Posterior cingulate gyrus (tissue), 11 donors: ENCODE measurements at regions not wholly inside any gene's neighbourhood (a gene's known extent, or its start where the extent isn't known, plus 50 kb on each side); places are given as distances from the start of the nearest gene placed in this dataset.

Experiments used
- DNase-seq, 10 donors: peaks; one replicate each; pipeline versions ENCODE4 v3.0.0 to v3.0.0-alpha.2; 2020 to 2021; ENCODE audit warnings: mixed read lengths in 3 of 10
- intact Hi-C: fragments of 100-400 bp; cut with DNase I; formaldehyde crosslinking; loops from one replicate; pipeline ENCODE4 v1.15.1; 2023

- DNase-seq, result no peak
Measured at GRCh38 chr9:99506747-99507348, 284.8 kb downstream of the SEC61B start.

GRCh38 chr9:99509065-99509745, 287.1 kb downstream of the SEC61B start:
- intact Hi-C loops, result no loop called here
- DNase-seq, result no peak

More at GRCh38 chr9:99506747-99507348, 284.8 kb downstream of the SEC61B start:
- intact Hi-C loops, result no loop called here

GRCh38 chr9:99509900-99510535, 287.9 kb downstream of the SEC61B start:
- no peak for DNase-seq
- intact Hi-C loops, result no loop called here

GRCh38 chr9:99511723-99512122, 289.6 kb downstream of the SEC61B start:
- intact Hi-C loops, result no loop called here
- no peak for DNase-seq

- no peak for DNase-seq
Measured at GRCh38 chr9:99513441-99514112, 291.5 kb downstream of the SEC61B start.

GRCh38 chr9:99515093-99515492, 293.0 kb downstream of the SEC61B start:
- no peak for DNase-seq
- intact Hi-C loops, result no loop called here

More at GRCh38 chr9:99513441-99514112, 291.5 kb downstream of the SEC61B start:
- intact Hi-C loops, result no loop called here

GRCh38 chr9:99515895-99516656, 294.0 kb downstream of the SEC61B start:
- intact Hi-C loops, result no loop called here

GRCh38 chr9:99516657-99517049, 294.6 kb downstream of the SEC61B start:
- intact Hi-C loops, result no loop called here
- DNase-seq, result no peak

More at GRCh38 chr9:99515895-99516656, 294.0 kb downstream of the SEC61B start:
- no peak for DNase-seq

- no peak for DNase-seq
- intact Hi-C loops, result no loop called here
Measured at GRCh38 chr9:99523838-99524237, 297.8 kb upstream of the NR4A3 start.

- no peak for DNase-seq
- intact Hi-C loops, result no loop called here
Measured at GRCh38 chr9:99531313-99531712, 290.4 kb upstream of the NR4A3 start.

GRCh38 chr9:99533421-99533820, 288.3 kb upstream of the NR4A3 start:
- intact Hi-C loops, result no loop called here
- no peak for DNase-seq

GRCh38 chr9:99537996-99538395, 283.7 kb upstream of the NR4A3 start:
- DNase-seq, result no peak
- intact Hi-C loops, result no loop called here

GRCh38 chr9:99544526-99544925, 277.2 kb upstream of the NR4A3 start:
- no peak for DNase-seq
- intact Hi-C loops, result no loop called here

- intact Hi-C loops, result no loop called here
- no peak for DNase-seq
Measured at GRCh38 chr9:99549441-99549840, 272.2 kb upstream of the NR4A3 start.

- no peak for DNase-seq
- intact Hi-C loops, result no loop called here
Measured at GRCh38 chr9:99555792-99556191, 265.9 kb upstream of the NR4A3 start.

GRCh38 chr9:99556998-99557397, 264.7 kb upstream of the NR4A3 start:
- DNase-seq, result no peak
- intact Hi-C loops, result no loop called here

- DNase-seq, result no peak
- intact Hi-C loops, result no loop called here
Measured at GRCh38 chr9:99557816-99558215, 263.9 kb upstream of the NR4A3 start.

GRCh38 chr9:99559776-99560175, 261.9 kb upstream of the NR4A3 start:
- intact Hi-C loops, result no loop called here
- DNase-seq, result no peak

GRCh38 chr9:99560561-99560960, 261.1 kb upstream of the NR4A3 start:
- intact Hi-C loops, result no loop called here
- no peak for DNase-seq

GRCh38 chr9:99561509-99561917, 260.2 kb upstream of the NR4A3 start:
- intact Hi-C loops, result no loop called here
- no peak for DNase-seq
